H1 (cell line): ENCODE measurements at regions not wholly inside any gene's neighbourhood (a gene's known extent, or its start where the extent isn't known, plus 50 kb on each side); places are given as distances from the start of the nearest gene placed in this dataset.

Experiments
- CTCF ChIA-PET: fragments of 300-600 bp; sonication (Branson Sonifier 250); formaldehyde crosslinking; loops from one replicate; lab custom pipeline; 2021; ENCODE audit not compliant: partially characterized antibody; lab: Charles Lee
- POLR2A ChIA-PET: fragments of 300-600 bp; sonication (Branson Sonifier 250); formaldehyde crosslinking; loops from one replicate; lab custom pipeline; 2021; ENCODE audit warnings: inconsistent platforms; ENCODE audit not compliant: partially characterized antibody; lab: Charles Lee
- DNase-seq, 2 experiments: peaks; one replicate each; pipeline versions ENCODE4 v3.0.0 to v3.0.0-alpha.2; 2010 to 2022; ENCODE audit warnings: low spot score in 2 of 2, low read depth in 1 of 2, mixed read lengths in 1 of 2
- FAIRE-seq: peaks from 2 replicates; lab custom pipeline; 2011; peaks lifted over from hg19 to GRCh38; lab: Jason Lieb, UNC
- H2AFZ ChIP-seq: 2 replicates; pipeline ENCODE4 v1.8.1; 2012; ENCODE audit warnings: low read length, inconsistent platforms
- H2AK5ac ChIP-seq: 2 replicates; pipeline ENCODE4 v1.6.1; 2013; ENCODE audit warnings: low read depth, low read length
- H2BK120ac ChIP-seq: replicated peaks from 2 replicates; pipeline ENCODE3; 2013; ENCODE audit warnings: low read depth, low read length, inconsistent platforms
- H2BK12ac ChIP-seq: 2 replicates; pipeline ENCODE4 v1.6.1; 2013; ENCODE audit warnings: low read depth, low read length
- H2BK15ac ChIP-seq: 2 replicates; pipeline ENCODE4 v1.6.1; 2013; ENCODE audit warnings: low read length
- H2BK20ac ChIP-seq: 2 replicates; pipeline ENCODE4 v1.6.1; 2013; ENCODE audit warnings: low read length
- H2BK5ac ChIP-seq: 2 replicates; pipeline ENCODE4 v1.6.1; 2013; ENCODE audit warnings: low read depth, low read length
- H3K14ac ChIP-seq: 2 replicates; pipeline ENCODE4 v1.6.1; 2013; ENCODE audit warnings: inconsistent platforms; ENCODE audit not compliant: insufficient read length
- H3K18ac ChIP-seq: 2 replicates; pipeline ENCODE4 v1.6.1; 2013; ENCODE audit warnings: low read length; ENCODE audit errors: extremely low read depth
- H3K23ac ChIP-seq: 2 replicates; pipeline ENCODE4 v1.6.1; 2013; ENCODE audit warnings: inconsistent platforms; ENCODE audit not compliant: insufficient read length
- H3K23me2 ChIP-seq: 2 replicates; pipeline ENCODE4 v1.6.1; 2013; ENCODE audit warnings: low read depth, low read length
- H3K27ac ChIP-seq: 2 replicates; pipeline ENCODE4 v1.6.1; 2011; ENCODE audit warnings: low read depth, low read length, inconsistent platforms
- H3K27me3 ChIP-seq, 4 experiments: replicated peaks in 1 of 4; 1 replicate in 1 of 4; 2 replicates in 3 of 4; pipeline versions ENCODE4 v1.6.1 to v1.8.1; 2011 to 2013; ENCODE audit warnings: low read length in 3 of 4, mild to moderate bottlenecking in 3 of 4, inconsistent platforms in 2 of 4, mixed read lengths in 2 of 4, moderate library complexity in 1 of 4; ENCODE audit not compliant: control insufficient read depth in 3 of 4, insufficient read depth in 3 of 4; ENCODE audit errors: extremely low read depth in 1 of 4
- H3K36me3 ChIP-seq, 4 experiments: 2 replicates each; pipeline versions ENCODE4 v1.6.1 to v1.8.1; 2011 to 2013; ENCODE audit warnings: mild to moderate bottlenecking in 4 of 4, low read length in 3 of 4, moderate library complexity in 2 of 4, control low read depth in 1 of 4, inconsistent platforms in 1 of 4; ENCODE audit not compliant: insufficient read depth in 4 of 4, control insufficient read depth in 2 of 4
- H3K4ac ChIP-seq: replicated peaks from 2 replicates; pipeline ENCODE3; 2013; ENCODE audit warnings: low read length, low read depth, mixed read lengths, inconsistent platforms; ENCODE audit not compliant: insufficient read length
- H3K4me1 ChIP-seq, 4 experiments: replicated peaks in 1 of 4; 1 replicate in 1 of 4; 2 replicates in 3 of 4; pipeline versions ENCODE4 v1.6.1 to v1.8.1; 2011 to 2013; ENCODE audit warnings: low read length in 3 of 4, inconsistent platforms in 2 of 4, mixed read lengths in 1 of 4; ENCODE audit not compliant: insufficient read depth in 4 of 4, control insufficient read depth in 3 of 4
- H3K4me2 ChIP-seq, 2 experiments: 2 replicates each; pipeline versions ENCODE4 v1.6.1 to v1.8.1; 2011 to 2013; ENCODE audit warnings: low read depth in 2 of 2, low read length in 2 of 2, control low read depth in 1 of 2, inconsistent platforms in 1 of 2, mild to moderate bottlenecking in 1 of 2; ENCODE audit not compliant: insufficient read depth in 1 of 2
- H3K4me3 ChIP-seq, 4 experiments: fragments of 200-600, 300-600 bp in 1 of 4; sonication (generic), shearing (Covaris generic), sonication (Bioruptor Twin) in 1 of 4; 2 replicates each; pipeline versions ENCODE4 v1.5.1 to v1.8.1; 2011 to 2016; ENCODE audit warnings: low read length in 4 of 4, low read depth in 3 of 4, control low read depth in 2 of 4, inconsistent platforms in 2 of 4, mild to moderate bottlenecking in 2 of 4, mixed read lengths in 1 of 4, moderate library complexity in 1 of 4; ENCODE audit not compliant: insufficient read depth in 2 of 4; ENCODE audit errors: extremely low read depth in 1 of 4
- H3K56ac ChIP-seq: replicated peaks from 2 replicates; pipeline ENCODE3; 2013; ENCODE audit warnings: low read depth, mild to moderate bottlenecking, mixed read lengths, low read length, inconsistent platforms; ENCODE audit not compliant: insufficient read length
- H3K79me1 ChIP-seq: 2 replicates; pipeline ENCODE4 v1.6.1; 2013; ENCODE audit warnings: low read depth, low read length, control low read depth
- H3K79me2 ChIP-seq, 2 experiments: 2 replicates each; pipeline versions ENCODE4 v1.6.1 to v1.8.1; 2012 to 2013; ENCODE audit warnings: low read length in 2 of 2, mild to moderate bottlenecking in 2 of 2, inconsistent platforms in 1 of 2; ENCODE audit not compliant: insufficient read depth in 2 of 2, control insufficient read depth in 1 of 2
- H3K9ac ChIP-seq, 4 experiments: replicated peaks in 1 of 4; 1 replicate in 1 of 4; 2 replicates in 3 of 4; pipeline versions ENCODE4 v1.6.1 to v1.8.1; 2011 to 2013; ENCODE audit warnings: low read depth in 3 of 4, low read length in 3 of 4, control low read depth in 2 of 4, mild to moderate bottlenecking in 2 of 4, moderate library complexity in 2 of 4, inconsistent platforms in 1 of 4; ENCODE audit errors: extremely low read depth in 1 of 4
- H3K9me3 ChIP-seq, 2 experiments: 2 replicates each; pipeline versions ENCODE4 v1.6.1 to v1.8.1; 2012 to 2013; ENCODE audit warnings: mild to moderate bottlenecking in 2 of 2, moderate library complexity in 2 of 2, control low read depth in 1 of 2, inconsistent platforms in 1 of 2, low read depth in 1 of 2, low read length in 1 of 2, mixed read lengths in 1 of 2; ENCODE audit not compliant: insufficient read depth in 2 of 2
- H4K20me1 ChIP-seq, 2 experiments: replicated peaks in 1 of 2; 2 replicates each; pipeline versions ENCODE3 to v1.8.1; 2011 to 2013; ENCODE audit warnings: inconsistent platforms in 2 of 2, low read length in 2 of 2, mild to moderate bottlenecking in 1 of 2; ENCODE audit not compliant: insufficient read depth in 2 of 2, control insufficient read depth in 1 of 2
- H4K5ac ChIP-seq: 2 replicates; pipeline ENCODE4 v1.6.1; 2013; ENCODE audit warnings: low read length, low read depth, mixed read lengths, inconsistent platforms; ENCODE audit not compliant: insufficient read length
- H4K8ac ChIP-seq: 2 replicates; pipeline ENCODE4 v1.8.0; 2013; ENCODE audit warnings: mild to moderate bottlenecking, moderate library complexity, low read length, inconsistent platforms; ENCODE audit not compliant: insufficient read depth; ENCODE audit errors: extremely low read depth
- H4K91ac ChIP-seq: replicated peaks from 2 replicates; pipeline ENCODE3; 2013; ENCODE audit warnings: low read length, mixed read lengths, inconsistent platforms; ENCODE audit not compliant: insufficient read length
- ASH2L ChIP-seq: fragments of 200-600, 300-600 bp; sonication (generic); IDR thresholded peaks from one replicate; pipeline ENCODE4 v1.7.1; 2017; ENCODE audit warnings: low read length
- EP300 ChIP-seq, 2 experiments: IDR thresholded peaks; 1 replicate in 1 of 2; 2 replicates in 1 of 2; pipeline ENCODE4 v1.6.1; 2011 to 2012; ENCODE audit warnings: low read depth in 2 of 2, low read length in 2 of 2, mild to moderate bottlenecking in 2 of 2, borderline replicate concordance in 1 of 2, inconsistent platforms in 1 of 2, moderate library complexity in 1 of 2
- FOSL1 ChIP-seq: IDR thresholded peaks from 2 replicates; pipeline ENCODE4 v1.6.1; 2011; ENCODE audit warnings: mild to moderate bottlenecking, low read depth, low read length, moderate library complexity; ENCODE audit not compliant: insufficient read depth
- JUND ChIP-seq: IDR thresholded peaks from 2 replicates; pipeline ENCODE4 v1.6.1; 2011; ENCODE audit warnings: mild to moderate bottlenecking, improper control_type of control experiment, low read length
- NANOG ChIP-seq: IDR thresholded peaks from 2 replicates; pipeline ENCODE4 v1.6.1; 2011; ENCODE audit warnings: low read length, low read depth, mild to moderate bottlenecking, inconsistent platforms; ENCODE audit not compliant: insufficient read depth, poor library complexity, severe bottlenecking
- PHF8 ChIP-seq: fragments of 200-600 bp; sonication (generic); conservative IDR thresholded peaks from 2 replicates; pipeline ENCODE4 v1.7.1; 2012; ENCODE audit warnings: low read depth, mild to moderate bottlenecking, inconsistent platforms, low read length, moderate library complexity
- POLR2A ChIP-seq, 2 experiments: IDR thresholded peaks; 1 replicate in 1 of 2; 2 replicates in 1 of 2; pipeline ENCODE4 v1.6.1; 2011; ENCODE audit warnings: low read depth in 2 of 2, low read length in 2 of 2, mild to moderate bottlenecking in 2 of 2; ENCODE audit errors: control extremely low read depth in 1 of 2
- POU5F1 ChIP-seq: IDR thresholded peaks from 2 replicates; pipeline ENCODE4 v1.6.1; 2011; ENCODE audit warnings: low read depth, mild to moderate bottlenecking, low read length, moderate library complexity
- RAD21 ChIP-seq, 2 experiments: IDR thresholded peaks in 1 of 2; conservative IDR thresholded peaks in 1 of 2; 2 replicates each; pipeline ENCODE4 v1.6.1; 2011; ENCODE audit warnings: low read depth in 2 of 2, low read length in 2 of 2, improper control_type of control experiment in 1 of 2, inconsistent platforms in 1 of 2, mild to moderate bottlenecking in 1 of 2, moderate library complexity in 1 of 2
- SIRT6 ChIP-seq: IDR thresholded peaks from one replicate; pipeline ENCODE4 v1.7.1; 2012; ENCODE audit warnings: low read length, inconsistent platforms
- WGBS, 2 experiments: shearing (Covaris generic) in 1 of 2; methylation state at CpG; one replicate each; pipeline versions ENCODE4 v1.1.6 to v1.1.7; 2013 to 2015; ENCODE audit warnings: low lambda C conversion rate in 2 of 2, mixed read lengths in 2 of 2, inconsistent platforms in 1 of 2, low coverage in 1 of 2, missing lambda C conversion rate in 1 of 2; ENCODE audit not compliant: insufficient replicate concordance in 2 of 2, insufficient coverage in 1 of 2, insufficient read length in 1 of 2; ENCODE audit errors: extremely low coverage in 1 of 2, missing lambda C conversion rate in 1 of 2; 5-methylcytosine and 5-hydroxymethylcytosine counted together

DNA sequence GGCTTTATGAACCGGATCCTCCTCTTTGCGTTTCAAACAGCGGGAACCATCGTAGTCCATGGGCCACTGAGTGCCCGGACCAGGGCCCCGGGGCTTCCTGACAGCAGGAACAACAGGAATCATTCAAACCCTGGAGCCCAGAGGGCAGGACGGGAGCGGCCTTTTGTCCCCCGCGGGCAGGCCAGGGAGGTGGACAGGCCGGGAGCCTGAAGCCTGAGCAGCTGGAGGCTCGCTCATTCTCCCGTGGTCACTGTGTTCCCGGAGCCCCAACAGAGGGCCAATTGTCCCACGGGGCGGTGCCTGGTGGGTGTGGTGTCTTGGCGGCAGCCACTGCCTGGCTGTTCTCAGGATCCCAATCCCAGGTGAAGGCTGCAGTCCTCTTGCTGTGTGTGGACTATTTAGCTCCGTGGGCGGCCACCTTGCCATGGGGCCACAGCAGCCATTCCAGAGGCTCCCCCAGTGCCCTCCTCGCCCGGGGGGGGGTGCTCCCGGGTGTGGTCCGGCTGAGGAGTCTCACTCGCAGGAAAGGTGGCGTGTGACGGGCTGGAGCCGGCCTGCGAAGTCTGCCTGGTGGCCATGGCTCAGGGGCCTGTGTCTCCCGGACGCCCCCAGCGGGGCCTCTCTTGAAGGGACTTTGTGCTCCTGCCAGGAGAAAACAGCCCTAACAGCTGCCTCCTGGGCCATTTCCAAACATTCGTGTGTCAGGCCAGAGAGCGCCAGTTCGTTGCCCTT is 77.2 kb upstream of the BHLHE23 start:
- H2BK12ac ChIP-seq, result no peak overlapping the region
- H3K27ac ChIP-seq, result no peak overlapping the region
- H3K79me1 ChIP-seq, result no peaks in the 10 kb centered on the region
- H2BK15ac ChIP-seq, result no peak overlapping the region
- no peak overlapping the region for H2AFZ ChIP-seq
- 88% methylated on average over 33 of the region's 34 CpGs; no CpG with 5 or more reads in 1 of the 2 experiments for WGBS, 2 experiments
- CTCF ChIA-PET, result interaction anchor here (1.3 to 2.2 kb wide), 2 partner anchors 11 to 413 kb away, joined by 4 to 8 read pairs; no protein-coding TSS in a partner anchor
- H4K91ac ChIP-seq, result no peak overlapping the region
- no peak overlapping the region for H3K56ac ChIP-seq
- H3K23me2 ChIP-seq, result no peaks in the 10 kb centered on the region
- H4K5ac ChIP-seq, result no peak overlapping the region
- DNase-seq (peak in 1 of 2 experiments; percentile 47), FAIRE-seq (no peak)
- H2BK5ac ChIP-seq, result no peak overlapping the region
- H3K79me2 ChIP-seq, result no peaks in the 10 kb centered on the region
- H3K9ac ChIP-seq, result no peak overlapping the region; a peak in 1 of 7 replicates
- no peaks in the 10 kb centered on the region for H3K36me3 ChIP-seq
- no peak overlapping the region for H3K23ac ChIP-seq
- no peak overlapping the region for H3K18ac ChIP-seq
- H3K4me3 ChIP-seq, result no peak overlapping the region
- H2BK20ac ChIP-seq, result no peak overlapping the region
- H2AK5ac ChIP-seq, result no peak overlapping the region
- no peaks in the 10 kb centered on the region; a peak in 1 of 7 replicates for H3K4me1 ChIP-seq
- no peak overlapping the region for H3K14ac ChIP-seq
- no peak overlapping the region for H3K4ac ChIP-seq
- H3K9me3 ChIP-seq, result no peaks in the 10 kb centered on the region
- peaks cover 0 to 5% of the 10 kb centered on the region in 2 experiments for H4K20me1 ChIP-seq
- no peak overlapping the region for H4K8ac ChIP-seq
- H3K4me2 ChIP-seq, result no peak overlapping the region
- H2BK120ac ChIP-seq, result no peak overlapping the region
- peaks cover 0 to 2% (median 0%) of the 10 kb centered on the region in 4 experiments; a peak in 3 of 7 replicates for H3K27me3 ChIP-seq
- POLR2A ChIA-PET, result interaction anchor here (1.2 kb wide), 1 partner anchor 18 kb away, joined by 3 read pairs; no protein-coding TSS in a partner anchor
- TF ChIP-seq POLR2A (IDR thresholded peaks at IDR 0.05; ENCODE audit: control extremely low read depth in 1 of 2, low read depth in 2 of 2, low read length in 2 of 2), result no peak
- no peak for TF ChIP-seq POU5F1
- no peak for TF ChIP-seq PHF8
- no peak for TF ChIP-seq SIRT6
- no peak for TF ChIP-seq ASH2L
- TF ChIP-seq JUND, result no peak
- TF ChIP-seq FOSL1, result no peak
- TF ChIP-seq RAD21 (IDR thresholded peaks at IDR 0.05 in 1 of 2, conservative IDR thresholded peaks at IDR 0.05 in 1 of 2; ENCODE audit: low read depth in 2 of 2, low read length in 2 of 2), result no peak
- no peak for TF ChIP-seq NANOG
- no peak for TF ChIP-seq EP300 (IDR thresholded peaks at IDR 0.05; ENCODE audit: borderline replicate concordance in 1 of 2, low read depth in 2 of 2, low read length in 2 of 2)
